ENCODE measurements at regions not wholly inside any gene's neighbourhood (a gene's known extent, or its start where the extent isn't known, plus 50 kb on each side); places are given as distances from the start of the nearest gene placed in this dataset.
"Not testable (repeated sequence)": the region's sequence is repeated elsewhere in the genome, so short reads cannot be mapped to it uniquely, and the experiment has no call there.

DNA sequence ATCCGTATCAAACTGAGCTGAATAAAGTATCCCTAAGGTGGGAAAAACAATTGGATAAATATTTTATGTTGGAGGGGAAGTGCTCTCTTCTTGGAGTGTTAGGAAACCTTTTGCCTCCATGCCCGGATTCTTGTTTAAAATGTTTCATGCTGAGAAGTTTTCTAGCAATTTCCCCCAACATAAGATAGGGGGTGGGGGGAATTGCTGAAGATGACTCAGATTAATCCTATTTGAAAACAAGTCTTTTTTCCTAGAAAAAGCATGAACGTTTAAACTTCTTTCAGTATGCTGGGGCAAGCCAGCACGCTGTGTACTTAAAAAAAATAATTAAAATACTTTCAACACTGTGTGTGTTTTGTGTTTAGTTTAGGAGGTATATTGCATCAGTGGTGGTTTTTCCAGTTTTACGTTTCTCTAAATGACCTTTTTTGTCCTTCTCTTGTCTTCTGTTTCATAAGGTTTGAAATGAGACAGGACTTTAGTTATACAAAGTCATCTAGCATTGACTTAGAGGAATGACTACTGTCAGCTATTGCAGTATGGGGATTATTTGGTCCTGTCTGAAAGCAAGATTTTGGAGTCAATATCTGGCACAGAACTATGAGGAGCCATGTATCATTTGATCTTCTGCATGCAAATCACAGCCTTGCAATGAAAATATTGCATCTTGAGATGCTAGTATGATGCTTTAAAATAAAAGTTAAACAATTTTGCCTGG, 295.9 kb downstream of the GATA3 start:
- no peak for DNase-seq

DNA sequence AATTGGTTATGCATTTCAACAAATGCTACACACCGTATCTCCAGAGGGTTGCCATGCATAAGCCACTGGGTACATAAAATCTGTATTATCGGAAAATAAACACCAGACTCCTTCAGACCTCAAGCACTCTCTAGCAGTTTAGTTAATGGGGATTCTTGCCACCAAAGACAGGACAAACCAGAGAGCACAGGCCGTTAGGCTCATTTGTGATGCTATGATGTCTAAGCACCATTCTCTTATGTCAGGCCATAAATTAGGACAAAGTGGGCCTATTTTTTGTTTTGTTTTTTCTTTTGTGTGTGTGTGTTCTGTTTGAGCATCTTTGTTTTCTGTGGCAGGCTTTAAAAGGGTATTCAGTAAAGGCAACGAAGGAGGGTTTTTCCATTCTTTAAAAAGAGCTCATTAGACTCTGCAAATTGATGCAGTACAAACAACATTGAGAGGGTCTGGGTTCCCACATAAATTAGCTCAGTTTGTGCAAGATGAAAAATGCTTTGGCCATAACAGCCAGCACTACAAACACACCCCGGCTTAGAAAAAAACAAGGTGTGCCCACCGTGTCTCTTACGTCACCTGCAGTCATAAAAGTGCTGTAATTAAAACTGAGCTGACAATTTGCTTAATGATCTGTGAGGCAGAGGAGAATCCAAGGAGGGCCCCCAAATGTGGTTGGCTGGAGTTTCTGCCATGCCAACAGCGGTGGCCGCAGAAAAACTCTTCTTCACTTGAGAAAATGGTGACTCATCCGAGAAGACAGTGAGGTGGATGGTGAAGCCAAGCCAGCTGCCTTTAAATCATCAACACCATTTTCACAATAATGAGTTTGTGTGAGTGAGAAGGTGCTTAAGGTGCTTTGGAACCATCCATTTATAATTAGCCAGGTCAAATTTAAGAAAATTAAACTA, 297.9 kb downstream of the GATA3 start:
- no peak for DNase-seq

DNA sequence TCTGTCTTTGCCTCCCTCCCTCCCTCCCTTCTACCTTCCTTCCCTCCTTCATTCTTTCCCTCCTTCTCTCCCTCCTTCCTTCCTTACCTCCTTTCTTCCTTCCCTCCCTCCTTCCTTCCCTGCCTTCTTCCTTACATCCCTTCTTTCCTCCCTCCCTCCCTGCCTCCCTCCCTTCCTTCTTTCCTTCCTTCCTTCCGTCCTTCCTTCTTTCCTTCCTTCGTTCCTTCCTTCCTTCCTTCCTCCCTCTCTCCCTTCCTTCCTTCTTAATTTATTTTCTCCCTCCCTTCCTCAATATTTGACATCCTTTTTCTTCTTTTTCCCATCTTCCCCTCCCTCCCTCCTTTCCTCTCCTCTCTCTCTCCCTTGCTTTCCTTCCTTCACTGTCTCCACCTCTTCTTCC, 301.8 kb downstream of the GATA3 start:
- DNase-seq, result no peak

DNA sequence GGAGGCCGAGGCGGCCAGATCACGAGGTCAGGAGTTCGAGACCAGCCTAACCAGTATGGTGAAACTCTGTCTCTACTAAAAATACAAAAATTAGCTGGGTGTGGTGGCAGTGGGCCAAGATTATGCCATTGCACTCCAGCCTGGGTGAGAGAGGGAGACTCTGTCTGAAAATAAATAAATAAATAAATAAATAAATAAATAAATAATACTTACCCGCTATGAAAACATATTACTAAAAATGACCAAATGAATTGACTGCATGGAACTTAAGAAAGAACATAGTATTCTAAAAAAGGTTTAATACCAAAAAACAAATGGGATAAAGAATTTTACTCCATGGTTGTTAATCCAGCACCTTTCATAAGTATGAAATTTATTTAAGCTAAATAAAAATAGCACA, 305.0 kb downstream of the GATA3 start:
- DNase-seq, result no peak

DNA sequence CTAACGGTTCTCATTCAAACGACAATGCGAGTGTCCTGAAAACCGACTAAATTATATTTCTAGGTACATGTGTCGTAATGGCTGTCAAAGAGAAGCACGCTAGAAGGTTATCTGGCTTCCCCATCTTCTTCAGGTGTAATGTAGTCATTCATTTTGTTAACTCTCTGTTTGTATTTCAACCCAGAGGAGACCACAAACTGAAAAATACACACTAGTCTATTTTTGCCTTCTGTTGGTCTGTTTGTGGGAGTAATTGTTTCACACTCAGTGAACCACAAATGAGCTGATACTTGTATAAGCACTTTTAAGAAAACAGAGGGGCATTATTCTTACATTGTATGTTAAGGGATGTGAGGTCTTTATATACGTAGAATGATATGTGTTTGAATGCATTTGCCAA, 305.9 kb downstream of the GATA3 start:
- DNase-seq, result no peak

DNA sequence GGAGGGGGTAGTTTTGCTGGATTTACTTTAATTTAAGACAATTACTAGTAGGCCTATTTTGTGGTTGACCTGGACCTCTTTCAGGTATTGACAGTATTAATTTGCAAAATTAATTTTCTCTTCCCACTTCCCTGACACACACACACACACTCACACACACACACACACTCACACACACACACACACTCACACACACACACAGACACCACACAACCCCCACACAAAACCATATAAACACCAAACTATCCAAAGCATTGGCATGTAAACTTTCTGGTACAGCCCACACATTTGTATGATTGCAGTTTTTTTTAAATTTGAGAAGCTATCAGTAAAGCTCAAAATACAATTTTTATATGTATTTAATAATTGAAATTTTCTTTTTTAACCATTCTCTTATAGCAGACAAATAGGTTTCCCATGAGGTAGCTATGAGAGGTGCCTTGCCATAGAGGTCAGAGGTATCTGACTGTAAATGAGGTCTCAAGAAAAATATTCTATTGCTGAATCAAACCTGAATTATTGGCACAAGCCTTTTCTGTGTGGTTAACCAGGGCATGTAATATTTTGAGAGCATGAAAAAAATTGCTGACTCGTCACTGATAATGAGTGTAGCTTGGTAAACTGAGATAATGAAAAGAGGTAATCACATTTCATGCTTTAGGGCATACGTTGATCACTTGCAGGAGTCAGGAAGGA, 306.5 kb downstream of the GATA3 start:
- no peak for DNase-seq

DNA sequence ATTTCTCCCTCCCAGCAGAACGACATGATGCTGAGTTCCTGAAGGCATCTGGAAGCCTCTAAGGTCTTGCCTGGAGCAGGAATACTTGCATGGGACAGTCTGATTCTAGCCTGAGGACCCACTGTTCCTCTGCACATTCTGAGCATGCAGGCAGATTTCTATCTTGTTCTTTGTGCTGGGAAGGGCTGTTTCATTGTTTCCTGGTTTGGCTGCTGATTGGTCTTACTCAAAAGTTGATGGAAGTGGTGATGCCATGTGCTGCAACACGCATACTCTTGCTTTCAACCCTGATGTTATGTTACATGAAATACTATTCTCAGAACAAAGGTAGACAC, 307.0 kb downstream of the GATA3 start:
- DNase-seq, result no peak

DNA sequence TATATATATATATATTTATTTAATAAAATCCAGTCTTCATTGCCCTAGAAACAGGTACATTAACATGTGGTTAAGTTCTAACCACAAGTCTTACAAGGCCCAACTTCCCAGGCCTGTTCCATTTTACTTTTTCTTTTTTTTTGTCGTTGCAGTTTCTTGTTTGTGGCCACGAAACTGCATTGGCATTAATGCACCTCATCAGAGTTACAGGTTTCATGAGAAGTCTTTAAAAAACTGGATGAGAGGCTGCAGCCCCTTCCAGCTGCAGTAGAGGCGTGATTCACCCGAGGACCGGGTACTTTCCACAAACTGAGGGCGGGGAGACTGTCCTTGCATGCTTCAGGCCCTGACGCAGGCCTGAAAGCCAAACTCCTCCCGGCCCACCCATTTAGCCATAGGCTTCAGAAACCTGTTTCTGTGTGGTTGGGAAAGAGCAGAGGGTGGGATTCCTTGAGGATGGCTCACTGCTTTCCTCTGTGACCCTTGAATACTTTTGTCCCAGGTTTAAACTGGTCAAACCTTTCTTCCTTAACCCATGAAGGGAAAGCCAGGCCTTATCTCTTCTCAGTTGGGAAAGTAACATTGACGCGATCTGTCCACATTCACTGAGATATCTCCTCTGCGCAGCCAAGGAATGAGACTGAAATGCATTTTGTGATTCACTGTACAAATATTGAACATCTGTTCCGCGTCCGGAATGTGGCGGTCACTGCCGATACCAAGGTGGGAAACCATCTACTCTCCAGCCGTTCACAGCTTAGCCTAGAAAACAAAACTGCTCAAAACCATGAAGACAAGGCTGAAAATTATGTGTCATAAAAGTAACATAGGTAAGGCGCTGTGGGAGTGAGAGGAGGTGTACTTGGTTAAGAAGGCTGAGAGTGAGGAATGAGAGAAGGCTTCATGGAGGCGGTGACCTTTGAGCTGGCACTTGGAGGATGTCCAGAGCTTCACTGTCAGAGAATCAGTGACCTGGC, 311.7 kb downstream of the GATA3 start:
- DNase-seq, result peak; percentile 52

DNA sequence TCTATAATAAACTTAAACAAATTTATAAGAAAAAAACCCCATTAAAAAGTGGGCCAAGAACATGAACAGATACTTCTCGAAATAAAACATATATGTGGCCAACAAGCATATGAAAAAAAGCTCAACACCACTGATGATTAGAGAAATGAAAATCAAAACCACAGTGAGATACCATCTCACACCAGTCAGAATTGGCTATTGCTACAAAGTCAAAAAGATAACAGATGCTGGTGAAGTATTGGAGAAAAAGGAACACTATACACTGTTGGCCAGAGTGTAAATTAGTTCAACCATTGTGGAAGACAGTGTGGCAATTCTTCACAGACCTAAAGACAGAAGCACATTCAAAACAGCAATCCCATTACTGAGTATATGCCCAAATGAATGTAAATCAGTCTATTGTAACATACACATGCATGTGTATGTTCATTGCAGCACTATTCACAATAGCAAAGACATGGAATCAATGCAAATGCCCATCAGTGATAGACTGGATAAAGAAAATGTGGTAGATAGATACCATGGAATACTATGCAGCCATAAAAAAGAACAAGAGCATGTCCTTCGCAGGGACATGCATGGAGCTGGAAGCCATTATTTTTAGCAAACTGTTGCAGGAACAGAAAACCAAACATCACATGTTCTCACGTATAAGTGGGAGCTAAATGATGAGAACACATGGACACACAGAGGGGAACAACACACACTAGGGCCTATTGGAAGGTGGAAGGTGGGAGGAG, 313.4 kb downstream of the GATA3 start:
- DNase-seq, result not testable (repeated sequence)

DNA sequence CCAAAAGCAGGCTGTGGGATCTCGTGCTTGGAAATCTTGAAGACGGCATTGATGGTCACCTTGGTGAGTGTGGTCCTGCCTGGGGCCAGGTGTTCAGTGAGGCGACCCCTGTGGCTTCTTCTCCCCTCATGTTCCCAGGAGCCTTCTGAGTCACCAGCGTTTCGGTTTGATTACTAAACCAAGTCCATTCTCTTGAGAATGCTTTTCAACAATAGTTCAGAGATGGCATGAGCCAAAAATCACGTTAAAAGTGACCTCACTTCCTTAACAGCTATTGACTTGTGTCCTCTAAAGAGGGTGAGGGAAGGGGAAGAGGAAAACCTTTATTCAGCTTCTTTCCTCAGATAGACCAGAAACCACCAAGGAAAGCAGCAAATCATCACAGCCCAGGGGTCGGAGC, 315.2 kb downstream of the GATA3 start:
- DNase-seq, result no peak

DNA sequence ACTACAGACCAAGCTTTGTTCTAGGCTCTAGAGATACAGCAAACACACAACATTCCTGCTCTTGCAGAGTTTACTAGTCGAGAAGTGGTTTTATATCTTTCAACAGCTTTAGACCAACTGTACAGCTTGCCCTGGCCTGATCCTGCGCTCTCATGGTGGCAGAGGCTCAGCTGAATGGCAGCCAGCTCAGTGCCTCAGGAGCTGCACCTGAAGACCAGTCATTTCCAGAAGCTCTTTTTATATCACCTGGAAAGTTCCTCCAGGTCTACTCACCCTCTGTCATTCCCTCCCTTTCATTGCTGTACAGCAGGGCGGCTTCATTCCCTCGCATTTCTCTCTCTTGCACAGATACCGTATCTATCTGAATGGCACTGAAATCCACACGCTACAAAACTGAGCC, 319.8 kb downstream of the GATA3 start:
- DNase-seq, result no peak

DNA sequence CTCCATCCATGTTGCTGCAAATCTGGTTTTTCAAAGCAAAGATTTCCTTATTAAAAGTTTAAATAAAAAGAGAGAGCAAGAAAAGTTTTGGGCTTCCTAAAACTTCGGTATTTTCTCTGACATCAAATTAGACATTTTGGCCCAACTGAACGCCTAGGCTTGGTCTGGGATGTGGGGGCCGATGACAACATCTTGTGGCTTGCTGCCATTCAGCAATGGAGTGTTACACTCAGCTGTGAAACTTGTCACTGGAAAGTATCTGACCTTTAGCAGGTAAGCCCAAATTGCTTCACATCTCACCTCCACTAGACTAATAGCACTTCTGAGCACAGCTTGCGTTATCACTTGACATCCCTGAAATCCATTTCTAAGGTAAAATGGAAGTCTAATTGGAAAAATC, 320.6 kb downstream of the GATA3 start:
- DNase-seq, result no peak

DNA sequence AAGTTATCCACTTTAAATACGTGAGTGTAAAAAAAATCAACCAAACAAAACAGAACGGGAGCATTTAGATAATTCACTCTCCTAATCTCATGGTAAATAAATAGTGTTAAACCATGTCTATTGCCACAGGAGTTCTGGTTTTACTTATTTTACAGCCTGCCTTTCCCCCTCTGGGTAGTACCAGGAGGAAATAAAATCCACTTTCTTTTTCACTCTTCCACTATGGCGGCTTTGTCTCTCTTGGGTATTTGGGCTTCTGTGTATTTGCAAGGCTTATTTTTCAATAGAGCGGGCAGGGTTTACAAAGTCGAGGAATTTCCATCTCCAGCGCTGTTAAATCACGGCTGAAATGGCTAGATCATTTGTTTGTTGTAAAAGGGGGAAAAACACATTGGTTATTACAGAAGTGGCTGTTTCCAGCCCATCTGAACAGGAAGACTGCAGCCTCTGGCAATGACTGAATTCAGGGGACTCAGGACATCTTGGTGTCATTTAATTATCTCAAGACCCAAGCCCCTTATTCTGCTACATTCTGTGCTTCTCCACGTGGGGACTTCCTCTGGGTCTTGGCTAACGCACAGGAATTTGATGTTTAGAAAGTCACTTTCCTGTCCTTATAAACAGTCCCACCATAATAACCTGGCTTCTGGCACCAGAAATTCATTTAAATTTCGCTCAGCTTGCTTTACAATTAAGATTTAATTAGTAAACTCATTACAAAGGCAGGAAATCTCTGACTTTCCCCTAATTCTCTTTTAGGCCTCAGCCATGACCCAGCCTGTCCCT, 323.9 kb downstream of the GATA3 start:
- no peak for DNase-seq

DNA sequence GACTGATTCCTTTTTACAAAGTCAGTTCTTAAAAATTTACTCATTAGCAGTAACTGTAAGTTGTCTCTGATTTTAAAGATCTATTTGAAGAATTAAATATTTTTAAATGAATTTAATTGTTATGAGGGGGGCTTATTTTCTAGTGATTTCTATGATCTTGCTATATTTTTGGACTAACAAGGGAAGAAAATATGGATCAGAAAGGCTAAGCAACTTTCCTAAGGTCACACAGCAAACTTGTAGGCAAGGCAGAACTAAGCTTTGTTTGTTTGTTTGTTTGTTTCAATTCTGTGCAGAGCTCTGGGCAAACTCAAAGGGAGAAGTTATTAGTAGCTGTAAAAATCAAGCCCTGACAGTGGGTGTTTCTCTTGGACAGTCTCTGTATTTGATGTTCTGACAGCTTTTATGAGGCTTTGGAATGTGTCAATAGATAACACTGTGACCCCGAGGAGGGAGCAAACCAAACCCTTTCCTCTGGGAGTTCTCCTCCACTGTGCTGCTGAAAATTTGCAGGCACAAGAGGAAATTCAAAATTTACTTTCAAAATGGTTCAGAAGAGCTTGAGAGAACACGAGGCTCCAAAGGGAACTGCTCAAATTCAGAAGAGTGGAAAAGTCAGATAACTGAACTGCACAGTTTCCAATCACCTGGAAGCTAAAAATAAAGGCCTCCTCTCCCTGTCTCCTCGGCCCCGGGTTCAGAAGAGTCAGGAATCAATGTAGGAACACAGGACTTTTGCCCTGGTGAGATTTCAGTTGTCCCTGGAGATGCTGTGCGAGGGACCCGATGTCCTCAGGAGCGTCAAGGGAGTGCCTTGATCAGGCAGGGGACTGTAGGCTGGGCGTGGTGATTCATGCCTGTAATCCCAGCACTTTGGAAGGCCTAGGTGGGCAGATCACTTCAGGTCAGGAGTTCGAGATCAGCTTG, 325.7 kb downstream of the GATA3 start:
- DNase-seq, result no peak

DNA sequence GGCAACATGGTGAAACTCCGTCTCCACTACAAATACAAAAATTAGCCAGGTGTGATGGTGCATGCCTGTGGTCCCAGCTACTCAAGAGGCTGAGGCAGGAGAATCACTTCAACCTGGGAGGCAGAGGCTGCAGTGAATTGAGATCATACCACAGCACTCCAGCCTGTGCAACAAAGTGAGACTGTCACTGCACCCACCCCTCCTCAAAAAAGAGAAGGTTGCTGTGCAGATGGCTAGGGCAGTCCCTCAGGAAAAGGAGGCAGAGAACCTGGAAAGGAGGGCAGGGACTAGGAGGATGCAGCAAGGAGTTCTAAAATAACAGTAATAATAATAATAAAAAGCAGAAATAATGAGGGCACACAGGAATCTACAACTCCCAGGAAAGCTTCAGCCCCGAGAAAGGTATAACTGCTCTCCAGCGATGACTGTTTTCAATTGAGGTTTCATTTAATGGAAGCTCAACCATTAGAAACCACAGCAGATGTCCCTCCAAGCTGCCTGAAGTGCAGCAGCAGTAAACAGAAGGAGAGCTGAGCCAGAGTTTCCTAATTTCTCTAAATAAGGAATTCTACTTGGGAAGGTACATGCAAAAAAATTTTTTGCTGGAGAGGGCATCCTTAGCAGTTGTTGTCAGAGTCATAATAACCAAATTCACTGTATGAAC, 326.5 kb downstream of the GATA3 start:
- no peak for DNase-seq

DNA sequence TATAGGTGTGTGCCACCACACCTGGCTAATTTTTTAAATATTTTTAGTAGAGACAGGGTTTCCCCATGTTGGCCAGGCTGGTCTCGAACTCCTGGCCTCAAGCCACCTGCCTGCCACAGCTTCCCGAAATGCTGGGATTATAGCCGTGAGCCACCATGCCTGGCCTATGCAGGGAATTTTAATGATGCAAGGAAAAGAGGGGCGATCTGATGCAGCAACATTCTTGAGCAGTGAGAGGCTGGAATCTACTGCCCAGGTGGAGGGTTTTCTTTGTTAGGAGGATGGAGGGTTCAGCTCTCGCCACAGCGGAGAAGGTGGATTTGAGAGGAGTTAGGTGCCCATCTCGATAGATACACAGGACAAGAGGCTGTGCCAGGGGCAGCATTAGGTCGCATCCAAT, 332.3 kb downstream of the GATA3 start:
- DNase-seq, result no peak

DNA sequence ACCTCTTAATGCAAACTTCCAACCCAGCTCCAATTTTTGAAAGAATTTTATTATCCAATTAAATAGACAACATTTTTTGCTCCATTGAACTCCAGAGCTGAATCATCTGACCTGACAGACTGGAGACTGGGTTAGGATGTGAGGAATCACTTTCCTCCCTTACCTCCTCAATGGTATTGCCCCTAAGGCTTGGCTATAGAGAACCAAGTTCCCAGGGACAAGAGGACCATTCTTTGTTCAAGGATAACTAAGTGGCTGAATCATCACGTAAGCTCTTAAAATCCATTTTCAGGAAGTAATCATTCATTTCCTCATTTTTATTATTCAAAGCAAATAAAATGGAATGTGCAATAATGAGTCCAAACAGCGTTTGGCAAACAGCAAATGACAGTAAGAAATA, 335.1 kb downstream of the GATA3 start:
- no peak for DNase-seq

DNA sequence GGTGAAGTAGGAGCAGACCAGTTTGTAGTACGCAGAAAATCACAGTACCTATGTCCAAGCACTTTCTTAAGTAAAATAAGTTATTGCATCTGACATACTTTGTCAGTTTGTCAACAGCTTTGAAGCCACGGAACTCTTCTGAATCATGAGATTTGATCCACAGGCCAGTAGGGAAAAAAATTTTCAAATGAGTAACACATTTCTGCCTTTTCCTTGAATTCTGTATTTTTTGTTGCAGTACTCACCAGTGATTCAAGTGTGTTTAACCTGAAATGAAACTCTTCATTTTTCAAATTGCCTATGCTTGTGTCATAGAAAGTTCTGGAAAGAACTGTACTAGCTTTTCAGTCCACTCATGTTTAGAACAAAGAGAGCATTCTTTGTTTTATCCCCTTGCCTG, 337.7 kb downstream of the GATA3 start:
- DNase-seq, result no peak

DNA sequence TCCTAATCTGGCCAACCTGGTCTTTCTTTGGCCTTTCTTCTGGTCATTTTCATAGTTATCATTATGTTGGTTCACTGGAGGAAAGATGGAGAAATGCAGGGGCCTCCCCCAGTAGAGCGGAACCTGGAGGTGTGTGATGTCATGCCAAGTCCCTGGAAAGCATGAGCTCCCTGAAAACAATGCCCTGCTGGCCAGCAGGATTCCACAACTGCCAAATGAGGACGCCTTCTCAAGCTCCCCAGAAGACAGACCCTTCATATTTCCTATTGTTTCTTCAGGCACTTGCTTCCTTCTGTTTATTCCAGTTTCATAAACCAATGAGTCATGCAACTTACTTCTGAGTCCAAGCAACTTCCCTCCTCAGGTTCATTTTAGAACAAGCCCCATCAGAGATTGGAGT, 339.0 kb downstream of the GATA3 start:
- no peak for DNase-seq

All from CD4-positive, alpha-beta T cell treated with Interleukin-17A for 4 hours (primary cell).